AG04450 (cell line): ENCODE measurements at regions not wholly inside any gene's neighbourhood (a gene's known extent, or its start where the extent isn't known, plus 50 kb on each side); places are given as distances from the start of the nearest gene placed in this dataset.

ENCODE experiments used
- CTCF ChIA-PET: fragments of 300-600, 350-600 bp; formaldehyde crosslinking; extraction: SDS; loops from one replicate; lab custom pipeline; 2022; ENCODE audit warnings: antibody characterized with exemption, inconsistent platforms; lab: Charles Lee
- POLR2A ChIA-PET: fragments of 350-600 bp; formaldehyde crosslinking; extraction: SDS; loops from one replicate; lab custom pipeline; 2021; ENCODE audit warnings: antibody characterized with exemption, inconsistent platforms; lab: Yijun Ruan, JAX
- DNase-seq: peaks from one replicate; pipeline ENCODE4 v3.0.0-alpha.2; 2011; ENCODE audit warnings: low read depth, low spot score
- H3K27ac ChIP-seq: one replicate; pipeline ENCODE4 v1.5.1; 2012; ENCODE audit warnings: low read depth, low read length, control low read depth
- H3K27me3 ChIP-seq: one replicate; pipeline ENCODE4 v1.6.0; 2012; ENCODE audit warnings: low read length; ENCODE audit not compliant: control insufficient read depth, insufficient read depth
- H3K4me3 ChIP-seq: 2 replicates; pipeline ENCODE4 v1.5.1; 2011; ENCODE audit warnings: mild to moderate bottlenecking, low read depth, low read length, control low read depth
- H3K9me3 ChIP-seq: 2 replicates; pipeline ENCODE4 v1.5.1; 2012; ENCODE audit warnings: low read length; ENCODE audit not compliant: control insufficient read depth, insufficient read depth
- CTCF ChIP-seq: IDR thresholded peaks from 2 replicates; pipeline ENCODE4 v1.5.1; 2011; ENCODE audit warnings: low read depth, low read length, control low read depth, inconsistent platforms

DNA sequence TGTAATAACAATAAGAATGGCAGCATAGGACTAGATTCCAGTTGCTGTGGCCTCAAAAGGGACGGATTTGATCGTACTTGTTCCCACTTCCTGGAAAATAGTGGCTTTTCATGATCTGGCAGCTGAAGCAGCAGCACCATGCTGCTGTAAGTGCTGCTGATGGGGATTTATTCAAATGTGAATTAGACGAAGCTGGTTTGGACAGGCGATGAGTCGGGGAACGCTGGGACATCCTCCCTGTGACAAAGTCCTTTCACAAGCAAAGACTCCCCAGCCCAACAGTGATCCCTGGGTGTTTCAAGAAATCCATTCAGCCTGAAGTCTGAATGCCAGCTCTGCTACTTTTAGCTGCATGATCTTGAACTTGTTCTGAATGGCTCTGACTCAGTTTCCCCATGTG, 88.6 kb upstream of the XYLT1 start:
- H3K27me3 ChIP-seq: peaks cover 9% of the 10 kb centered on the region
- ChIA-PET CTCF (interaction anchor here (6.1 kb wide), 1 partner anchor 20 kb away, joined by 53 read pairs; no protein-coding TSS in a partner anchor), POLR2A (no interaction called here)
- DNase-seq: no peak
- no peak for TF ChIP-seq CTCF
- H3K4me3 ChIP-seq: no peak overlapping the region
- no peaks in the 10 kb centered on the region for H3K9me3 ChIP-seq
- H3K27ac ChIP-seq: no peak overlapping the region

DNA sequence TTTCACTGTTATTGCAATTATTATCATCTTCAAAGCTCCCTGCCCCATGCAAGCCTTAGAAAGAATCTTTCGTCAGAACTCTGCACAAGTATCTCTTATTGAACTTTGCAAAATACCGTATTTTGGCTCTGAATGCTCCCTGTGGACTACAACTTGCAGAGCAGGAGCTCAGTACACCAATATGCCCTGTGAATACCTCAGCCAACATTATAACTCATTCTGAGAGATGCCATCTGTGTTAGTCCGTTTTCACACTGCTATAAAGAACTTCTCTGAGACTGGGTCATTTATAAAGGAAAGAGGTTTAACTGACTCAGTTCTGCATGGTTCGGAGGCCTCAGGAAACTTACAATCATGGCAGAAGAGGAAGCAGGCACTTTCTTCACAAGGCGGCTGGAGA, 87.2 kb upstream of the XYLT1 start:
- H3K9me3 ChIP-seq: no peaks in the 10 kb centered on the region
- ChIA-PET POLR2A (no interaction called here), CTCF (interaction anchor here (0.5 to 6.1 kb wide), 8 partner anchors 9 to 696 kb away, joined by 3 to 53 read pairs (median 6); no protein-coding TSS in a partner anchor)
- peaks cover 7% of the 10 kb centered on the region for H3K27me3 ChIP-seq
- no peak for TF ChIP-seq CTCF
- no peak for DNase-seq
- H3K4me3 ChIP-seq: no peak overlapping the region
- no peak overlapping the region for H3K27ac ChIP-seq

- CTCF ChIA-PET: interaction anchor here (0.8 to 6.1 kb wide), 14 partner anchors 8 to 696 kb away, joined by 3 to 53 read pairs (median 6); no protein-coding TSS in a partner anchor
- DNase-seq: no peak
- Histone ChIP-seq H3K4me3 (no peak overlapping the region), H3K27me3 (peaks cover 6% of the 10 kb centered on the region), H3K9me3 (no peaks in the 10 kb centered on the region), H3K27ac (no peak overlapping the region)
- TF ChIP-seq CTCF: no peak
- POLR2A ChIA-PET: no interaction called here
Observed at GRCh38 chr16:17557480-17557879, 86.7 kb upstream of the XYLT1 start.

- TF ChIP-seq CTCF: peak; percentile 84
- no peak for DNase-seq
- Histone ChIP-seq H3K27me3 (peaks cover 2% of the 10 kb centered on the region), H3K27ac (no peak overlapping the region), H3K9me3 (no peaks in the 10 kb centered on the region), H3K4me3 (no peak overlapping the region)
- ChIA-PET POLR2A (interaction anchor here (1.3 kb wide), 1 partner anchor 23 kb away, joined by 3 read pairs; no protein-coding TSS in a partner anchor), CTCF (interaction anchor here (0.6 to 6.1 kb wide), 22 partner anchors 8 to 1211 kb away, joined by 3 to 53 read pairs (median 5); partner anchors contain the start of gene XYLT1)
Observed at GRCh38 chr16:17556276-17557052, 85.7 kb upstream of the XYLT1 start.

DNA sequence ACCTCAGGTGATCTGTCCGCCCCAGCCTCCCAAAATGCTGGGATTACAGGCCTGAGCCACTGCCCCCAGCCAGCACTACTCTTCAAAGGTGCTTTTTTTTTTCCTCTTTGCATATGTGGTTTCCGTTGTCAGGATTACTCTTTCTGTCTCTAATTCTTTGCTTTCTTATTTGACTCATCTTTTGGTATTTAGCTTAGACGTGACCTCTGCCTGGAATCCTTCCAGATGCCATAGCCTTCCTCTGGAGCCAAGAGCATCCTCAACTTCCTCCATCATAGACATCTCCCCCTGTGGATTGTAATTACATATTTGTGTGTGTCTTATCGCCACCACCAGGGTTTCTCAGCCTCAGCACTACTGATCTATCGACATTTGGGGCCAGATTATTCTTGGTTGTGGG, 84.4 kb upstream of the XYLT1 start:
- Histone ChIP-seq H3K4me3 (no peak overlapping the region), H3K27me3 (peaks cover 2% of the 10 kb centered on the region), H3K9me3 (no peaks in the 10 kb centered on the region), H3K27ac (no peak overlapping the region)
- peak; percentile 27 for TF ChIP-seq CTCF
- peak; percentile 51 for DNase-seq
- CTCF ChIA-PET: interaction anchor here (0.7 to 2.2 kb wide), 3 partner anchors 10 to 171 kb away, joined by 3 to 8 read pairs (median 4); no protein-coding TSS in a partner anchor
- POLR2A ChIA-PET: no interaction called here
